ENCODE measurements at regions not wholly inside any gene's neighbourhood (a gene's known extent, or its start where the extent isn't known, plus 50 kb on each side); places are given as distances from the start of the nearest gene placed in this dataset.

GRCh38 chrX:8374041-8374825 lies 90.4 kb upstream of the VCX3B start:
- Histone ChIP-seq H4K20me1 (ENCODE audit: insufficient read depth, low read depth, low read length) (no peaks in the 10 kb centered on the region), H3K9me2 (replicated peaks; ENCODE audit: insufficient read depth, low read length) (no peaks in the 10 kb centered on the region), H3K9me3 (ENCODE audit: low read length) (no peaks in the 10 kb centered on the region), H3K4me2 (ENCODE audit: low read depth, low read length, poor library complexity, severe bottlenecking) (no peak overlapping the region), H3K4me3 (ENCODE audit: low read length) (no peak overlapping the region), H3K9ac (ENCODE audit: low read length) (no peak overlapping the region), H3K27me3 (ENCODE audit: low read length) (no peaks in the 10 kb centered on the region), H3K4me1 (ENCODE audit: low read length) (no peaks in the 10 kb centered on the region), H2AFZ (ENCODE audit: low read length) (no peak overlapping the region), H3K79me2 (ENCODE audit: low read length) (no peaks in the 10 kb centered on the region), H3K27ac (ENCODE audit: low read length) (no peak overlapping the region), H3K36me3 (ENCODE audit: insufficient read depth, low read length) (no peaks in the 10 kb centered on the region)
- DNase-seq: no peak

- Histone ChIP-seq H3K9ac (ENCODE audit: low read length) (no peak overlapping the region), H3K4me1 (ENCODE audit: low read length) (no peaks in the 10 kb centered on the region), H3K36me3 (ENCODE audit: insufficient read depth, low read length) (no peaks in the 10 kb centered on the region), H2AFZ (ENCODE audit: low read length) (no peak overlapping the region), H3K27ac (ENCODE audit: low read length) (no peak overlapping the region), H3K9me3 (ENCODE audit: low read length) (no peaks in the 10 kb centered on the region), H3K79me2 (ENCODE audit: low read length) (no peaks in the 10 kb centered on the region), H3K4me3 (ENCODE audit: low read length) (no peak overlapping the region), H3K9me2 (replicated peaks; ENCODE audit: insufficient read depth, low read length) (no peaks in the 10 kb centered on the region), H4K20me1 (ENCODE audit: insufficient read depth, low read depth, low read length) (no peaks in the 10 kb centered on the region), H3K4me2 (ENCODE audit: low read depth, low read length, poor library complexity, severe bottlenecking) (no peak overlapping the region), H3K27me3 (ENCODE audit: low read length) (no peaks in the 10 kb centered on the region)
- no peak for DNase-seq
These were observed 87.6 kb upstream of the VCX3B start for GRCh38 chrX:8377041-8377440.

- Histone ChIP-seq H3K9me2 (replicated peaks; ENCODE audit: insufficient read depth, low read length) (no peaks in the 10 kb centered on the region), H3K79me2 (ENCODE audit: low read length) (no peaks in the 10 kb centered on the region), H3K4me2 (ENCODE audit: low read depth, low read length, poor library complexity, severe bottlenecking) (no peak overlapping the region), H3K9me3 (ENCODE audit: low read length) (no peaks in the 10 kb centered on the region), H2AFZ (ENCODE audit: low read length) (no peak overlapping the region), H3K27me3 (ENCODE audit: low read length) (no peaks in the 10 kb centered on the region), H4K20me1 (ENCODE audit: insufficient read depth, low read depth, low read length) (no peaks in the 10 kb centered on the region), H3K9ac (ENCODE audit: low read length) (no peak overlapping the region), H3K4me1 (ENCODE audit: low read length) (no peaks in the 10 kb centered on the region), H3K27ac (ENCODE audit: low read length) (no peak overlapping the region), H3K4me3 (ENCODE audit: low read length) (no peak overlapping the region), H3K36me3 (ENCODE audit: insufficient read depth, low read length) (no peaks in the 10 kb centered on the region)
- DNase-seq: no peak
These were observed 73.9 kb upstream of the VCX3B start for GRCh38 chrX:8390771-8391170.

- Histone ChIP-seq H3K9me2 (replicated peaks; ENCODE audit: insufficient read depth, low read length) (no peaks in the 10 kb centered on the region), H3K9me3 (ENCODE audit: low read length) (0 out of 2 replicates have a peak, but pooled peaks cover 4% of the 10 kb centered on the region), H2AFZ (ENCODE audit: low read length) (no peak overlapping the region), H3K9ac (ENCODE audit: low read length) (no peak overlapping the region), H3K27me3 (ENCODE audit: low read length) (no peaks in the 10 kb centered on the region; the same call in 1 of the 2 replicates), H3K4me2 (ENCODE audit: low read depth, low read length, poor library complexity, severe bottlenecking) (no peak overlapping the region), H3K4me3 (ENCODE audit: low read length) (no peak overlapping the region), H3K27ac (ENCODE audit: low read length) (no peak overlapping the region), H3K4me1 (ENCODE audit: low read length) (no peaks in the 10 kb centered on the region), H3K79me2 (ENCODE audit: low read length) (no peaks in the 10 kb centered on the region), H4K20me1 (ENCODE audit: insufficient read depth, low read depth, low read length) (no peaks in the 10 kb centered on the region), H3K36me3 (ENCODE audit: insufficient read depth, low read length) (no peaks in the 10 kb centered on the region)
- DNase-seq: no peak
These were observed 60.6 kb upstream of the VCX3B start for GRCh38 chrX:8403988-8404387.

GRCh38 chrX:8404471-8404870 lies 60.2 kb upstream of the VCX3B start:
- no peak for DNase-seq
- Histone ChIP-seq H3K27me3 (ENCODE audit: low read length) (no peaks in the 10 kb centered on the region; the same call in 1 of the 2 replicates), H3K36me3 (ENCODE audit: insufficient read depth, low read length) (no peaks in the 10 kb centered on the region), H3K79me2 (ENCODE audit: low read length) (no peaks in the 10 kb centered on the region), H3K4me3 (ENCODE audit: low read length) (no peak overlapping the region), H4K20me1 (ENCODE audit: insufficient read depth, low read depth, low read length) (no peaks in the 10 kb centered on the region), H3K9me3 (ENCODE audit: low read length) (0 out of 2 replicates have a peak, but pooled peaks cover 4% of the 10 kb centered on the region), H3K27ac (ENCODE audit: low read length) (no peak overlapping the region), H3K9ac (ENCODE audit: low read length) (no peak overlapping the region), H3K4me1 (ENCODE audit: low read length) (no peaks in the 10 kb centered on the region), H3K9me2 (replicated peaks; ENCODE audit: insufficient read depth, low read length) (no peaks in the 10 kb centered on the region), H2AFZ (ENCODE audit: low read length) (no peak overlapping the region), H3K4me2 (ENCODE audit: low read depth, low read length, poor library complexity, severe bottlenecking) (no peak overlapping the region)

- H3K27me3 ChIP-seq (ENCODE audit: low read length): no peaks in the 10 kb centered on the region; the same call in 1 of the 2 replicates
- no peaks in the 10 kb centered on the region for H3K9me2 ChIP-seq (replicated peaks; ENCODE audit: insufficient read depth, low read length)
- no peak overlapping the region for H3K27ac ChIP-seq (ENCODE audit: low read length)
- no peak overlapping the region for H3K4me2 ChIP-seq (ENCODE audit: low read depth, low read length, poor library complexity, severe bottlenecking)
- H3K4me3 ChIP-seq (ENCODE audit: low read length): no peak overlapping the region
- no peaks in the 10 kb centered on the region for H3K4me1 ChIP-seq (ENCODE audit: low read length)
- 0 out of 2 replicates have a peak, but pooled peaks cover 4% of the 10 kb centered on the region for H3K9me3 ChIP-seq (ENCODE audit: low read length)
- H3K79me2 ChIP-seq (ENCODE audit: low read length): no peaks in the 10 kb centered on the region
- no peaks in the 10 kb centered on the region for H3K36me3 ChIP-seq (ENCODE audit: insufficient read depth, low read length)
- H3K9ac ChIP-seq (ENCODE audit: low read length): no peak overlapping the region
- no peaks in the 10 kb centered on the region for H4K20me1 ChIP-seq (ENCODE audit: insufficient read depth, low read depth, low read length)
- no peak for DNase-seq
- H2AFZ ChIP-seq (ENCODE audit: low read length): no peak overlapping the region
These were observed 59.7 kb upstream of the VCX3B start for GRCh38 chrX:8404926-8405325.

GRCh38 chrX:8405631-8406030 lies 59.0 kb upstream of the VCX3B start:
- Histone ChIP-seq H3K4me3 (ENCODE audit: low read length) (no peak overlapping the region), H3K9ac (ENCODE audit: low read length) (no peak overlapping the region), H3K27me3 (ENCODE audit: low read length) (no peaks in the 10 kb centered on the region; the same call in 1 of the 2 replicates), H4K20me1 (ENCODE audit: insufficient read depth, low read depth, low read length) (no peaks in the 10 kb centered on the region), H3K27ac (ENCODE audit: low read length) (no peak overlapping the region), H3K4me2 (ENCODE audit: low read depth, low read length, poor library complexity, severe bottlenecking) (no peak overlapping the region), H3K9me3 (ENCODE audit: low read length) (0 out of 2 replicates have a peak, but pooled peaks cover 4% of the 10 kb centered on the region), H3K4me1 (ENCODE audit: low read length) (no peaks in the 10 kb centered on the region), H2AFZ (ENCODE audit: low read length) (no peak overlapping the region), H3K79me2 (ENCODE audit: low read length) (no peaks in the 10 kb centered on the region), H3K9me2 (replicated peaks; ENCODE audit: insufficient read depth, low read length) (no peaks in the 10 kb centered on the region), H3K36me3 (ENCODE audit: insufficient read depth, low read length) (no peaks in the 10 kb centered on the region)
- DNase-seq: no peak

- no peaks in the 10 kb centered on the region for H3K27me3 ChIP-seq (ENCODE audit: low read length)
- H3K9ac ChIP-seq (ENCODE audit: low read length): no peak overlapping the region
- DNase-seq: no peak
- no peaks in the 10 kb centered on the region for H3K36me3 ChIP-seq (ENCODE audit: insufficient read depth, low read length)
- no peak overlapping the region for H3K27ac ChIP-seq (ENCODE audit: low read length)
- H3K9me2 ChIP-seq (replicated peaks; ENCODE audit: insufficient read depth, low read length): no peaks in the 10 kb centered on the region
- H3K9me3 ChIP-seq (ENCODE audit: low read length): no peaks in the 10 kb centered on the region
- H3K4me3 ChIP-seq (ENCODE audit: low read length): no peak overlapping the region
- no peaks in the 10 kb centered on the region for H3K4me1 ChIP-seq (ENCODE audit: low read length)
- no peaks in the 10 kb centered on the region for H3K79me2 ChIP-seq (ENCODE audit: low read length)
- no peaks in the 10 kb centered on the region for H4K20me1 ChIP-seq (ENCODE audit: insufficient read depth, low read depth, low read length)
- no peak overlapping the region for H2AFZ ChIP-seq (ENCODE audit: low read length)
- no peak overlapping the region for H3K4me2 ChIP-seq (ENCODE audit: low read depth, low read length, poor library complexity, severe bottlenecking)
These were observed 51.4 kb upstream of the VCX3B start for GRCh38 chrX:8413279-8413678.
